DOHH2 (cell line): ENCODE measurements at regions not wholly inside any gene's neighbourhood (a gene's known extent, or its start where the extent isn't known, plus 50 kb on each side); places are given as distances from the start of the nearest gene placed in this dataset.

Source experiments
- H3F3A ChIP-seq: fragments of 200-600 bp; sonication (generic), shearing (Covaris generic); 2 replicates; pipeline ENCODE4 v1.6.0; 2016; ENCODE audit warnings: antibody characterized with exemption, mild to moderate bottlenecking; ENCODE audit not compliant: control insufficient read depth, insufficient read depth
- H3K27ac ChIP-seq: fragments of 200-600 bp; sonication (generic); 2 replicates; pipeline ENCODE4 v1.5.1; 2014; ENCODE audit warnings: low read depth, mild to moderate bottlenecking, low read length, moderate library complexity
- H3K27me3 ChIP-seq: fragments of 200-600 bp; sonication (generic); 2 replicates; pipeline ENCODE4 v1.6.1; 2014; ENCODE audit warnings: mild to moderate bottlenecking, low read length, mixed read lengths; ENCODE audit not compliant: control insufficient read depth
- H3K36me3 ChIP-seq: fragments of 200-600 bp; sonication (generic); 2 replicates; pipeline ENCODE4 v1.6.1; 2014; ENCODE audit warnings: mild to moderate bottlenecking, low read length, moderate library complexity, mixed read lengths; ENCODE audit not compliant: control insufficient read depth
- H3K4me1 ChIP-seq: fragments of 200-600 bp; sonication (generic); 2 replicates; pipeline ENCODE4 v1.6.1; 2014; ENCODE audit warnings: mild to moderate bottlenecking, low read length, mixed read lengths; ENCODE audit not compliant: control insufficient read depth
- H3K4me2 ChIP-seq: fragments of 200-600 bp; sonication (generic); 2 replicates; pipeline ENCODE4 v1.6.0; 2014; ENCODE audit warnings: mild to moderate bottlenecking, low read length, moderate library complexity
- H3K4me3 ChIP-seq: fragments of 200-600 bp; sonication (generic); 2 replicates; pipeline ENCODE4 v1.5.1; 2014; ENCODE audit warnings: mild to moderate bottlenecking, low read length, mixed read lengths
- H3K79me2 ChIP-seq: fragments of 200-600 bp; sonication (generic); 2 replicates; pipeline ENCODE4 v1.6.1; 2014; ENCODE audit warnings: mild to moderate bottlenecking, low read length, mixed read lengths; ENCODE audit not compliant: control insufficient read depth
- H3K9me2 ChIP-seq: fragments of 200-600 bp; sonication (generic); replicated peaks from 2 replicates; pipeline ENCODE4 v1.6.1; 2014; ENCODE audit warnings: mild to moderate bottlenecking, low read length, mixed read lengths; ENCODE audit not compliant: control insufficient read depth
- H3K9me3 ChIP-seq: fragments of 200-600 bp; sonication (generic); 2 replicates; pipeline ENCODE4 v1.6.1; 2014; ENCODE audit warnings: antibody characterized with exemption, low read length, mixed read lengths; ENCODE audit not compliant: control insufficient read depth, insufficient read depth
- H4K20me1 ChIP-seq: fragments of 200-600 bp; sonication (generic); 2 replicates; pipeline ENCODE4 v1.6.0; 2014; ENCODE audit warnings: low read depth, mild to moderate bottlenecking, antibody characterized with exemption, low read length, moderate library complexity; ENCODE audit not compliant: control insufficient read depth, insufficient read depth
- CTCF ChIP-seq: fragments of 200-600 bp; sonication (generic); IDR thresholded peaks from one replicate; pipeline ENCODE4 v1.5.1; 2014; ENCODE audit warnings: antibody characterized with exemption, mild to moderate bottlenecking, low read depth, low read length; ENCODE audit not compliant: poor library complexity, severe bottlenecking
- EZH2phosphoT487 ChIP-seq: fragments of 200-600 bp; sonication (generic); IDR thresholded peaks from 2 replicates; pipeline ENCODE4 v1.6.1; 2017; ENCODE audit warnings: borderline replicate concordance, mild to moderate bottlenecking, antibody characterized with exemption, low read length, moderate library complexity, mixed read lengths

- H4K20me1 ChIP-seq = no peaks in the 10 kb centered on the region
- no peaks in the 10 kb centered on the region for H3K79me2 ChIP-seq
- H3K4me2 ChIP-seq = no peak overlapping the region
- no peak overlapping the region for H3K27ac ChIP-seq
- H3K4me1 ChIP-seq = no peaks in the 10 kb centered on the region
- no peaks in the 10 kb centered on the region for H3K27me3 ChIP-seq
- no peaks in the 10 kb centered on the region for H3F3A ChIP-seq
- H3K36me3 ChIP-seq = no peaks in the 10 kb centered on the region
- H3K4me3 ChIP-seq = no peak overlapping the region
- H3K9me2 ChIP-seq = no peaks in the 10 kb centered on the region
- peak; percentile 61 for TF ChIP-seq CTCF
- TF ChIP-seq EZH2phosphoT487 = no peak
- no peaks in the 10 kb centered on the region for H3K9me3 ChIP-seq
These were observed 196.4 kb upstream of the RADX start for GRCh38 chrX:106415276-106415895.

GRCh38 chrX:106436691-106437090, 175.1 kb upstream of the RADX start:
- Histone ChIP-seq H3K9me2 (no peaks in the 10 kb centered on the region), H3F3A (no peaks in the 10 kb centered on the region), H3K79me2 (no peaks in the 10 kb centered on the region), H3K9me3 (no peaks in the 10 kb centered on the region), H3K4me3 (no peak overlapping the region), H3K36me3 (no peaks in the 10 kb centered on the region), H3K4me2 (no peak overlapping the region), H3K4me1 (no peaks in the 10 kb centered on the region), H3K27me3 (no peaks in the 10 kb centered on the region), H4K20me1 (no peaks in the 10 kb centered on the region), H3K27ac (no peak overlapping the region)
- TF ChIP-seq EZH2phosphoT487 (no peak), CTCF (no peak)

- H3K9me3 ChIP-seq = no peaks in the 10 kb centered on the region
- H4K20me1 ChIP-seq = no peaks in the 10 kb centered on the region
- H3K27me3 ChIP-seq = no peaks in the 10 kb centered on the region
- H3K4me3 ChIP-seq = no peak overlapping the region
- no peak overlapping the region for H3K27ac ChIP-seq
- H3K4me2 ChIP-seq = no peak overlapping the region
- no peaks in the 10 kb centered on the region for H3F3A ChIP-seq
- H3K4me1 ChIP-seq = no peaks in the 10 kb centered on the region
- no peaks in the 10 kb centered on the region for H3K36me3 ChIP-seq
- H3K79me2 ChIP-seq = no peaks in the 10 kb centered on the region
- H3K9me2 ChIP-seq = no peaks in the 10 kb centered on the region
- no peak for TF ChIP-seq EZH2phosphoT487
- no peak for TF ChIP-seq CTCF
These were observed 174.4 kb upstream of the RADX start for GRCh38 chrX:106437407-106437806.
